ENCODE measurements at regions not wholly inside any gene's neighbourhood (a gene's known extent, or its start where the extent isn't known, plus 50 kb on each side); places are given as distances from the start of the nearest gene placed in this dataset.

DNA sequence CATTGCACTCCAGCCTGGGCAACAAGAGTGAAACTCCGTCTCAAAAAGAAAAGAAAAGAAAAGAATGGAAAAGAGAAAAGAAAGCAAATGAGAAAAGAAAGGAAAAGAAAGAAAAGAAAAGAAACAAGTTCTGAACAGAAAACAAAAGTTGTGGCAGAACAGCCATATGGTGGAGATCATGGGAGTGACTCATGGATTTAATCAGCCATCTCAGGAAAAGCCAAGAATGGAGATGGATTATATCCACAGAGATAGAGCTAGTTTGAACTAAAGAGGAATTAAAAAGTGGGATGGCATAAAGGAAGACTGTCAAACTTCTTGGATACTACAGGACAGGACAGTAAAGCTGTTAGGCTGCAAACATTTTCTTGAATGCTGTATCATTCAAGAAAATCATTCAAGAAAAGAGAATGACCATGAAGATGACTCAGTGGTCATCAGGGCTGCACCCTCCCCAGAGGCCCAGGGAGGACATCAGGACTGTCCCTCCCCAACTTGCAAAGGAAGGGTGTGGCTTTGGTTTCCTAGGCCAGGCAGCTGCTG, 120.6 kb downstream of the USP22 start:
- DNase-seq (ENCODE audit: low read depth) (peak; percentile 35), FAIRE-seq (no peak)
- TF ChIP-seq, protein P1, sequence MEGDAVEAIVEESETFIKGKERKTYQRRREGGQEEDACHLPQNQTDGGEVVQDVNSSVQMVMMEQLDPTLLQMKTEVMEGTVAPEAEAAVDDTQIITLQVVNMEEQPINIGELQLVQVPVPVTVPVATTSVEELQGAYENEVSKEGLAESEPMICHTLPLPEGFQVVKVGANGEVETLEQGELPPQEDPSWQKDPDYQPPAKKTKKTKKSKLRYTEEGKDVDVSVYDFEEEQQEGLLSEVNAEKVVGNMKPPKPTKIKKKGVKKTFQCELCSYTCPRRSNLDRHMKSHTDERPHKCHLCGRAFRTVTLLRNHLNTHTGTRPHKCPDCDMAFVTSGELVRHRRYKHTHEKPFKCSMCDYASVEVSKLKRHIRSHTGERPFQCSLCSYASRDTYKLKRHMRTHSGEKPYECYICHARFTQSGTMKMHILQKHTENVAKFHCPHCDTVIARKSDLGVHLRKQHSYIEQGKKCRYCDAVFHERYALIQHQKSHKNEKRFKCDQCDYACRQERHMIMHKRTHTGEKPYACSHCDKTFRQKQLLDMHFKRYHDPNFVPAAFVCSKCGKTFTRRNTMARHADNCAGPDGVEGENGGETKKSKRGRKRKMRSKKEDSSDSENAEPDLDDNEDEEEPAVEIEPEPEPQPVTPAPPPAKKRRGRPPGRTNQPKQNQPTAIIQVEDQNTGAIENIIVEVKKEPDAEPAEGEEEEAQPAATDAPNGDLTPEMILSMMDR (IDR thresholded peaks at IDR 0.05; ENCODE audit: insufficient read depth, low read length, severe bottlenecking) = no peak
- H3K4me3 ChIP-seq (ENCODE audit: low read depth, low read length) = no peak overlapping the region
- no peaks in the 10 kb centered on the region for H3K27me3 ChIP-seq (ENCODE audit: control insufficient read depth, insufficient read depth, low read length)
- no peaks in the 10 kb centered on the region for H3K36me3 ChIP-seq (ENCODE audit: control insufficient read depth, insufficient read depth, low read length)

DNA sequence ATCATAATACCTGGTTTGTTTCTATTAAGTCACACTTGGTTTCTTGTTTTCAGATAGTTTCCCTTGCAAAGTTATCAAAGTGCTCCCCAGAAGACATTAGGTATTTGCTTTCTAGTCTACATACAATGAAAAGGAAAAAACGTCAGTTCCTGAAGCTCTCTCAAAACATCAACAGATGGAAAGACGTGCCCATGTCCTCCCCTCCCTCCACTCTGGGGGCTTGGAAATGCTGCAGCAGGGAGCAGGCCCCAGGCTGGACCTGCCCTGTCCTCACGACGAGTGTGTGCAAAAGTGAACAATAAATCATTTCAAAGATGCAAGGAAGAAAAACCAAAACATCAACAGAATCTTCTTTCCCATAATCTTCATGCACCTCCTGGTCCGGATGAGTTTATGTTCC, 118.5 kb downstream of the USP22 start:
- Histone ChIP-seq H3K36me3 (ENCODE audit: control insufficient read depth, insufficient read depth, low read length) (no peaks in the 10 kb centered on the region), H3K4me3 (ENCODE audit: low read depth, low read length) (no peak overlapping the region), H3K27me3 (ENCODE audit: control insufficient read depth, insufficient read depth, low read length) (no peaks in the 10 kb centered on the region)
- TF ChIP-seq, protein P1 (IDR thresholded peaks at IDR 0.05; ENCODE audit: insufficient read depth, low read length, severe bottlenecking) = no peak
- no peak for DNase-seq (ENCODE audit: low read depth)
- FAIRE-seq = no peak

DNA sequence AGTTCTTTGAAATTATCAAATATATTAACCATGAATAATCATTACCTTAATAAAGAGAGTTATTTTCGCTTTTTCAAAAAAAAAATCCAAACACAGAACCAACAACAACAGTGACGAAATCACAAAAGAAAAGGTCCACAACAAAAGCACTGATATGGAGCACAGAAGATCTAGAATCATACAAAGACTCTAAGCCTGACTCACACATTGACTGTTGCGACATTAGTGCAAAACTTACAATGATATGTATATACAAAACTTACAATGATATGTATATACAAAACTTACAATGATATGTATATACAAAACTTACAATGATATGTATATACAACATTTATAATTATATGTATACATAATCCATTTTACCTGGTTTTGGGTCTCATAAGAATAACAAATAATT, 117.7 kb downstream of the USP22 start:
- TF ChIP-seq, protein P1 (IDR thresholded peaks at IDR 0.05; ENCODE audit: insufficient read depth, low read length, severe bottlenecking) = no peak
- H3K36me3 ChIP-seq (ENCODE audit: control insufficient read depth, insufficient read depth, low read length) = no peaks in the 10 kb centered on the region
- DNase-seq (ENCODE audit: low read depth) (peak; percentile 70), FAIRE-seq (no peak)
- no peaks in the 10 kb centered on the region for H3K27me3 ChIP-seq (ENCODE audit: control insufficient read depth, insufficient read depth, low read length)
- no peak overlapping the region for H3K4me3 ChIP-seq (ENCODE audit: low read depth, low read length)

DNA sequence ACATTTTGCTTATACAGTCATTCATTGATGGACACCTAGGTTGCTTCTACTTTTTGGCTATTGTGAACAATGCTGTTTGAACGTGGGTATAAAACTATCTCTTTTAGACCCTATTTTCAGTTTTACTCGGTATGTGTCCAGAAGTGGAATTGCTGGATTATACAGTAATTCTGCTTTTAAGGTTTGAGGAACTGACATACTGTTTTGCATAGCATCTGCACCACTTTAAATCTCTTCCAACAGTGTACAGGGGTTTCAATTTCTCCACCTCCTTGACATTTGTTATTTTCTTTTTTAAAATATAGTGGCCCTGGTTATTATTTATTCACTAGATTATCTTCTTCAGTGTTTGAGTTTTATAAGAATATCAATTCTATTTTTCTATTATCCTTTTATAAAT, 116.9 kb downstream of the USP22 start:
- H3K4me3 ChIP-seq (ENCODE audit: low read depth, low read length) = no peak overlapping the region
- no peaks in the 10 kb centered on the region for H3K36me3 ChIP-seq (ENCODE audit: control insufficient read depth, insufficient read depth, low read length)
- no peaks in the 10 kb centered on the region for H3K27me3 ChIP-seq (ENCODE audit: control insufficient read depth, insufficient read depth, low read length)
- FAIRE-seq = no peak
- DNase-seq (ENCODE audit: low read depth) = no peak
- TF ChIP-seq, protein P1 (IDR thresholded peaks at IDR 0.05; ENCODE audit: insufficient read depth, low read length, severe bottlenecking) = no peak

DNA sequence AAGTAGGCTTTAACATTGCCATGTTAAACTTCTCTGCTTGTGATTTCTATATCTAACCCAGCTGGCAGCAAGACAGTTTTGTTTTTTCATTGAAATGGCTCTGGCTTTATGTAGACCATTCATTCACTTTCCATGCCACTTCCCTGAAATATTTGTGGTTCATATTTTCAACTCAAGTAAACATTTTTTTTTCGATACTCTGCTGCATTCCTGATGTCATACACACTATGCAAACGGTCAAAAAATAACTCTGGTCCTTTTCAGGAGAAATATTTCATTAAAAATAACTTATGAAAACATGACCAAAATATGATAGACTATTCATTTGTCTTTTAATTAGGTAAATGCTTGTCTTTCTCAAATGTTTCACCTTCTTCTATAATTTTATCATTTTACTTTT, 116.3 kb downstream of the USP22 start:
- TF ChIP-seq, protein P1 (IDR thresholded peaks at IDR 0.05; ENCODE audit: insufficient read depth, low read length, severe bottlenecking) = no peak
- Histone ChIP-seq H3K27me3 (ENCODE audit: control insufficient read depth, insufficient read depth, low read length) (no peaks in the 10 kb centered on the region), H3K4me3 (ENCODE audit: low read depth, low read length) (no peak overlapping the region), H3K36me3 (ENCODE audit: control insufficient read depth, insufficient read depth, low read length) (no peaks in the 10 kb centered on the region)
- FAIRE-seq (no peak), DNase-seq (ENCODE audit: low read depth) (no peak)

DNA sequence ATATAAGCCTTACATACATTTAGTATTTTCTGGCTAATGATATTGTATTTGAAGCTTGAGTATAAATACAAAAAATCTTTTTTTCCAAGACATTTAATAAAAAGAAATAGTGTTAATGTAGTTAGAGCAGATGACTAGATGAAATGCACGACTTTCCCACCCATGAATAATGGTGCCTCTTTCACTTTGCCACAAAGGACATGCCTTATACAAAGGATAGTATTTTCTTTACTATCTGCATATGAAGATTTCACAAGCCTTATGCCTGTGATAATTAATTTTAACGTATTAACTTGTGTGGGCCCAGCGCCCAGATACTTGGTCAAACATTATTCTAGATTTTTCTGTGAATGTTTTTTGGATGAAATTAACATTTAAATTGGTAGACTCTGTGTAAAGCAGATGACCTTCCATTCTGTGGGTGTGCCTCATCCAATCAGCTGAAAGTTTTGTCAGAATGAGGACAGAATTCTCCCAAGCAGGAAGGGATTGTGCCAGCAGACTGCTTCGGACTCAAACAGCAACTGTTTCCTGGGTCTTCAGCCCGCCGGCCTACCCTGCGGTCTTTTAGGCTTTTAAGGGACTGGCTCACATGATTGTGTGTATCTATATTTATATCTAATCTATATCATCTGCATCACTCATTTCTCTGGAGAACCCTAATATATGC, 115.4 kb downstream of the USP22 start:
- FAIRE-seq (no peak), DNase-seq (ENCODE audit: low read depth) (no peak)
- no peak overlapping the region for H3K4me3 ChIP-seq (ENCODE audit: low read depth, low read length)
- no peaks in the 10 kb centered on the region for H3K36me3 ChIP-seq (ENCODE audit: control insufficient read depth, insufficient read depth, low read length)
- TF ChIP-seq, protein P1 (IDR thresholded peaks at IDR 0.05; ENCODE audit: insufficient read depth, low read length, severe bottlenecking) = no peak
- H3K27me3 ChIP-seq (ENCODE audit: control insufficient read depth, insufficient read depth, low read length) = no peaks in the 10 kb centered on the region

Data from bronchial epithelial cell (primary cell).